ENCODE measurements at regions not wholly inside any gene's neighbourhood (a gene's known extent, or its start where the extent isn't known, plus 50 kb on each side); places are given as distances from the start of the nearest gene placed in this dataset.

DNA sequence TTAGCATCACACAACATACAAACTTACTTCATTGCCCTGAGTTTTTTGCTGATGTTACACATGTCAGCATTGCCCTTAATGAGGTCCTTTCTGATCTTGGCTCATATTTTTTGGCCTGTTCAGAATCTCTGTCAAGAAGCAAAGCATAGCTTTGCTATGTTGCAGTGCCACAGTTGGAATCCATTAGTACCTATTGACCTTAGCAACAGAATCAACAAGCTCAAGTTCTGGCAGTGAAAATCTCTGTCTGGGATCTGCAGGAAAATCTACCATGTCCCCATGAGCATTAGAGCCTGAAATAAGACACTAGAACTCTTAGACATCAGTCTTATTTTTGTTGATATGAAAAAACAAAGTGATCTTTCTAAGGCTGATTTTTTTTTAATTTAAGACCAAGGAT is 105.6 kb upstream of the FHL2 start:
- H3K4me3 ChIP-seq, result no peak overlapping the region
- H3K9me2 ChIP-seq (ENCODE audit: insufficient read depth), result no peaks in the 10 kb centered on the region
- H3K27ac ChIP-seq, result no peak overlapping the region
- no peaks in the 10 kb centered on the region for H3K36me3 ChIP-seq (ENCODE audit: low read depth)
- H2AFZ ChIP-seq, result no peak overlapping the region
- no peaks in the 10 kb centered on the region for H3K9me3 ChIP-seq (ENCODE audit: low read depth)
- H4K20me1 ChIP-seq (ENCODE audit: insufficient read depth), result no peaks in the 10 kb centered on the region
- peaks cover 12% of the 10 kb centered on the region; the same call in 1 of the 2 replicates for H3F3A ChIP-seq (ENCODE audit: insufficient read depth)
- no peak for DNase-seq
- H3K4me1 ChIP-seq (ENCODE audit: insufficient read depth), result peaks cover 13% of the 10 kb centered on the region; the same call in 1 of the 2 replicates
- H3K9ac ChIP-seq, result no peak overlapping the region
- no peaks in the 10 kb centered on the region for H3K27me3 ChIP-seq (replicated peaks; ENCODE audit: insufficient read depth)
- no peak overlapping the region for H3K4me2 ChIP-seq (ENCODE audit: unreplicated experiment)
- no peaks in the 10 kb centered on the region for H3K79me2 ChIP-seq (ENCODE audit: insufficient read depth)
- in situ Hi-C loops (cut with MboI), result no loop called here
- no peak for TF ChIP-seq EZH2 (IDR thresholded peaks at IDR 0.05; ENCODE audit: insufficient read depth, poor library complexity, severe bottlenecking)
- no peak for TF ChIP-seq EZH2phosphoT487 (IDR thresholded peaks at IDR 0.05; ENCODE audit: insufficient read depth, low read depth)

DNA sequence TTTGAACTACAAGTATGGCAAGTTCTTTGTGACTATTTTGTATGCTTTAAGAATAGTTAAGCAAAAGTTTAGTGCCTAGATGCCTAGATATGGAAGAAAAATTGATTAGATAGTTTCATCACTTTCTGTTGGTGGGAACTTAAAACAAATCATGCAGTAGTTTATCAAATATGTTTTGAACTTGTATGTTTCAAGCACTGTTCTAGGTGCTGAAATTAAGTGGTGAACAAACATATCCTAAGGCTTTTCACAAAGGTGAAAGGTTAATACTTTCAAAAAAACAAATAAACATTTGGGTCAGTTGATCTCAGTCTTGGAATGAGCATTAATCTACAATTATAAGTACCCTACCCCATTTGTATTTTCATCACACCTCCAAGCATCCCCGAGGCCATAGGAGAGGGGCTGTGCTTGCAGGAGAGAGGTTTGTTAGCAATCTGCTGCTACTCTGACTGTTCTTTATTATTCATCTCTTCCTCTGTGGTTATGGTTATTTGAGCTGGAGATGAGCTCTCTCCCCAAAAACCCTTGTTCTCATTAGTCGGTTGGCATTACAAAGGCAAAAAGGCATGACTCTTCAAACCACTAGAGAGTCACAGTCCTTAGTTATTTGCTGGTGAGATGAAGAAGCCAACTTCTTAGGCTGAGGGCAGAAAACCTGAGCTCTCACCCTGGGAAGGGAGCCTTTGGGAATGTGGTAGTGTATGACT is 103.9 kb upstream of the FHL2 start:
- in situ Hi-C loops (cut with MboI), result no loop called here
- H3K27me3 ChIP-seq (replicated peaks; ENCODE audit: insufficient read depth), result no peaks in the 10 kb centered on the region
- H3K9ac ChIP-seq, result no peak overlapping the region
- peaks cover 12% of the 10 kb centered on the region; the same call in 1 of the 2 replicates for H3F3A ChIP-seq (ENCODE audit: insufficient read depth)
- peaks cover 13% of the 10 kb centered on the region; the same call in 1 of the 2 replicates for H3K4me1 ChIP-seq (ENCODE audit: insufficient read depth)
- no peak overlapping the region for H2AFZ ChIP-seq
- no peaks in the 10 kb centered on the region for H3K36me3 ChIP-seq (ENCODE audit: low read depth)
- H3K27ac ChIP-seq, result no peak overlapping the region
- WGBS, 2 experiments (ENCODE audit: low coverage in 1 of 2, low lambda C conversion rate in 2 of 2, missing lambda C conversion rate in 2 of 2), result 27 to 44% methylated on average over 2 of the region's 2 CpGs
- no peak overlapping the region for H3K4me3 ChIP-seq
- no peaks in the 10 kb centered on the region for H4K20me1 ChIP-seq (ENCODE audit: insufficient read depth)
- H3K79me2 ChIP-seq (ENCODE audit: insufficient read depth), result no peaks in the 10 kb centered on the region
- H3K9me3 ChIP-seq (ENCODE audit: low read depth), result no peaks in the 10 kb centered on the region
- peak; percentile 73 for DNase-seq
- H3K9me2 ChIP-seq (ENCODE audit: insufficient read depth), result no peaks in the 10 kb centered on the region
- no peak overlapping the region for H3K4me2 ChIP-seq (ENCODE audit: unreplicated experiment)
- TF ChIP-seq EZH2 (IDR thresholded peaks at IDR 0.05; ENCODE audit: insufficient read depth, poor library complexity, severe bottlenecking), result no peak
- TF ChIP-seq EZH2phosphoT487 (IDR thresholded peaks at IDR 0.05; ENCODE audit: insufficient read depth, low read depth), result no peak

DNA sequence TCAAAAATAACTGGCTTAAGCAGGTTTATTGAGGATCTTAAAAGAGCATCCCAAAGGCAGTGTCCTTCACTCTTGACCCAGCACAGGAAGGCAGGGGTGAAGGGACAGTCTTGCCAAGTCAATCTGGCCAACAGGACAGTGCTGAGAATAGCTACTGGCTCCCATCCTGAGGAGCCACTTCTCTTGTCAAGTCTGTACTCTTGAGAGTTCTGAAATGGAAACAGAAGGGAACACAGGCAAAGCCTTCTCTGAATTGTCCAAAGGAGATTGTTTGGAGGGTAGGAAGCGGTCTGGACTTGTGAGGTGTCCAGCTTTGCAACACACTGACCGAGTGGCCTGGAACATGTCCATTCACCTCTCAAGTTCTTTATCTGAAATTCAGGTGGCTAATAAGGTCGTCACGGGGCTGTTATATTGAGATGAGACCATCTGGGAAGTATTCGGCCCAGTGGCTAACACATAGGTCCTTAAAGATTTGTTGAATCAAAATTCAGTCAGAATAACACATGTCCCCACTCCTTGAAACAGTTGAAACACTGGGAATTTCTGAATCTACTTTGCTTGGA is 99.5 kb upstream of the FHL2 start:
- H4K20me1 ChIP-seq (ENCODE audit: insufficient read depth), result no peaks in the 10 kb centered on the region
- no peak overlapping the region for H2AFZ ChIP-seq
- no peaks in the 10 kb centered on the region for H3K36me3 ChIP-seq (ENCODE audit: low read depth)
- peaks cover 17% of the 10 kb centered on the region; the same call in 1 of the 2 replicates for H3F3A ChIP-seq (ENCODE audit: insufficient read depth)
- TF ChIP-seq EZH2phosphoT487 (IDR thresholded peaks at IDR 0.05; ENCODE audit: insufficient read depth, low read depth) (no peak), EZH2 (IDR thresholded peaks at IDR 0.05; ENCODE audit: insufficient read depth, poor library complexity, severe bottlenecking) (no peak)
- no peaks in the 10 kb centered on the region for H3K9me3 ChIP-seq (ENCODE audit: low read depth)
- H3K27ac ChIP-seq, result no peak overlapping the region
- H3K9ac ChIP-seq, result no peak overlapping the region
- H3K27me3 ChIP-seq (replicated peaks; ENCODE audit: insufficient read depth), result no peaks in the 10 kb centered on the region
- H3K9me2 ChIP-seq (ENCODE audit: insufficient read depth), result no peaks in the 10 kb centered on the region
- in situ Hi-C loops (cut with MboI), result no loop called here
- 65 to 70% methylated on average over 5 of the region's 5 CpGs for WGBS, 2 experiments (ENCODE audit: low coverage in 1 of 2, low lambda C conversion rate in 2 of 2, missing lambda C conversion rate in 2 of 2)
- H3K79me2 ChIP-seq (ENCODE audit: insufficient read depth), result no peaks in the 10 kb centered on the region
- no peak for DNase-seq
- H3K4me2 ChIP-seq (ENCODE audit: unreplicated experiment), result no peak overlapping the region
- no peak overlapping the region for H3K4me3 ChIP-seq
- H3K4me1 ChIP-seq (ENCODE audit: insufficient read depth), result peaks cover 23% of the 10 kb centered on the region

DNA sequence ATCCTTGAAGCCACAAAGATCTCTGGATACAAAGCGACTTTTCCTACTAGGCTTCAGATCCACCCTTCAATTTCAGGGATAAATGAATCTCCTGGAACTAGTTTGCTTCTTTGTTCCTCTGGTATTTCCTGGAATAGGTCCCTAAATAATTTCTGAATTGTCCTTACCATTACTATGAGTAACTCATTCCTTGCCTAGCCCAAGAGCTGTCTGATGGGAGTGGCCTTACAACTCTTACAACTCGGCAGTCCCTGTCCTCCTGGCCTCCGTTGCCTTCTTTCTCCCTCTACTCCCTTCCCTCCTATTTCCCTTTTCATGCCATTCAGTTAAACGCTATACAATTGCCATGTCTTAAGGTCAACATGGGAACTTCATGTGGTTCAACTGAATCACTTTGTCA is 98.2 kb upstream of the FHL2 start:
- in situ Hi-C loops (cut with MboI), result no loop called here
- Histone ChIP-seq H3K9me3 (ENCODE audit: low read depth) (peaks cover 6% of the 10 kb centered on the region), H4K20me1 (ENCODE audit: insufficient read depth) (no peaks in the 10 kb centered on the region), H3K4me3 (no peak overlapping the region; the same call in 1 of the 2 replicates), H3K4me2 (ENCODE audit: unreplicated experiment) (peak overlapping the region; percentile 23), H3K9me2 (ENCODE audit: insufficient read depth) (no peaks in the 10 kb centered on the region), H3F3A (ENCODE audit: insufficient read depth) (peaks cover 7% of the 10 kb centered on the region; the same call in 1 of the 2 replicates), H3K4me1 (ENCODE audit: insufficient read depth) (peaks cover 12% of the 10 kb centered on the region), H3K36me3 (ENCODE audit: low read depth) (no peaks in the 10 kb centered on the region), H3K27ac (no peak overlapping the region), H2AFZ (peak overlapping the region; percentile 29; the same call in 1 of the 2 replicates), H3K79me2 (ENCODE audit: insufficient read depth) (no peaks in the 10 kb centered on the region), H3K9ac (no peak overlapping the region), H3K27me3 (replicated peaks; ENCODE audit: insufficient read depth) (no peaks in the 10 kb centered on the region)
- DNase-seq, result peak; percentile 54
- 13 to 14% methylated on average over 4 of the region's 4 CpGs for WGBS, 2 experiments (ENCODE audit: low coverage in 1 of 2, low lambda C conversion rate in 2 of 2, missing lambda C conversion rate in 2 of 2)
- TF ChIP-seq EZH2 (IDR thresholded peaks at IDR 0.05; ENCODE audit: insufficient read depth, poor library complexity, severe bottlenecking) (no peak), EZH2phosphoT487 (IDR thresholded peaks at IDR 0.05; ENCODE audit: insufficient read depth, low read depth) (no peak)
